ENCODE measurements at regions not wholly inside any gene's neighbourhood (a gene's known extent, or its start where the extent isn't known, plus 50 kb on each side); places are given as distances from the start of the nearest gene placed in this dataset.

DNA sequence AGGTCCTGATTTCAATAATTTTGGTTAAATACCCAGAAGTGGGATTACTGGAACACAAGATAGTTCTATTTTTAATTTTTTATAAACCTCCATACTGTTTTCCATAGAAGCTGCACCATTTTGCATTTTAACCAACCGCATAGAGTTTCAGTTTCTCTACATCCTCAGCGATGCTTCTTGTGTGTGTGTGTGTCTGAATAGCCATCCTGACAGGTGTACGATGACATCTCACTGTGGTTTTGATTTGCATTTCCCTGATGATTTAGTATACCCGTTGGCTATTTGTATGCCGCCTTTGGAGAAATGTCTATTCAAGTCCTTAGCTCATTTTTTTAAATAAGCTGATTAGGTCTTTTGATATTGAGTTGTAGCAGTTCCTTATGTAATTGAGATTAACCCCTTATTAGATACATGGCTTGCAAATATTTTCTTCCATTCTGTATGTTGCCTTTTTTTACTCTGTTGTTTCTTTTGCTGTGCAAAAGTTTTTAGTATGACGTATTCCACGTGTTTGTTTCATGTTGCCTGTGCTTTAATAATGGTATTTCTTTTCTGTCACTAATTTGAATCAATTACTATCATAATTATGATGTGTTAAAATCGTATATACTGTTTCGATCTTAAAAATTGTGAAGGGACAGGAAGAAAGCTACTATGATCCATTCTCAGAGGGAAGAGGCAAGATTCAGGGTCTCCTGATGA, 227.2 kb upstream of the MON1B start:
- no peak for TF ChIP-seq CTCF (IDR thresholded peaks at IDR 0.05; ENCODE audit: insufficient read depth, low read length, missing control alignments)
- DNase-seq (ENCODE audit: low read depth, low spot score): no peak
- H3K4me3 ChIP-seq (ENCODE audit: low read depth, low read length): no peak overlapping the region
- ChIA-PET CTCF (no interaction called here), POLR2A (no interaction called here)

DNA sequence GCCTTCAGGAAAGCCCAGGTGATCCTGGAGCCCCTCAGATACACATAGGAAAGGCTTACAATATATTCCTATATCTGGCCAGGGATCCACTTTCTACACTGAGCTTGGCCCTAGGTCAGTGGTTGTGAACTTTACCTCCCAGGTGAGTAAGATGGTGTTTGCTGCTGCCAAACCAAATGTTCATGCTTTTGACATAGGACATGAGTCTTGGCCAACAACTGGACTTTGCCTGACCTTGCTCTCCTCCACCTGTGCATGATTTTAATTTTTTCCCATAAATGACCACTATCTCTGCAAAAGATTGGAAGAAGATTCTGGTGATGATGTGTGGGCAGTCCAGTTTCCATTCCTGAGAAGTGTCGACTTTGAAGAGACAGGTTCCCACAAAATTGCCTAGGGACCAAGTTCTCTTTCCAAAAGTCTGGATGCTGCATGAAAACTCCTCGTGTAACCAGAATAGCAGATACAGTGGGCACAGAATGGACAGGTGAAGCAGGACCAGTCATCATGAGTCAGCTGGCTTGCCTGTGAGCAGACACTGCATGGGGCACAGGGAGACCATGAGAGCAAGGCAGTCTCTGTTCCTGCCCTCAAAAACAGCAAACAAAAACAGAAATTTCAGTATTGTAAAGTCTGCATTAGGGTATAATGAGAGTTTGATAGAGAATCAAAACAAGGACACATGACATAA, 226.4 kb upstream of the MON1B start:
- ChIA-PET CTCF (no interaction called here), POLR2A (no interaction called here)
- no peak for TF ChIP-seq CTCF (IDR thresholded peaks at IDR 0.05; ENCODE audit: insufficient read depth, low read length, missing control alignments)
- DNase-seq (ENCODE audit: low read depth, low spot score): no peak
- no peak overlapping the region for H3K4me3 ChIP-seq (ENCODE audit: low read depth, low read length)

GRCh38 chr16:76970087-76970744, 220.8 kb upstream of the MON1B start:
- H3K4me3 ChIP-seq (ENCODE audit: low read depth, low read length): no peak overlapping the region
- ChIA-PET POLR2A (no interaction called here), CTCF (no interaction called here)
- no peak for TF ChIP-seq CTCF (IDR thresholded peaks at IDR 0.05; ENCODE audit: insufficient read depth, low read length, missing control alignments)
- no peak for DNase-seq (ENCODE audit: low read depth, low spot score)

DNA sequence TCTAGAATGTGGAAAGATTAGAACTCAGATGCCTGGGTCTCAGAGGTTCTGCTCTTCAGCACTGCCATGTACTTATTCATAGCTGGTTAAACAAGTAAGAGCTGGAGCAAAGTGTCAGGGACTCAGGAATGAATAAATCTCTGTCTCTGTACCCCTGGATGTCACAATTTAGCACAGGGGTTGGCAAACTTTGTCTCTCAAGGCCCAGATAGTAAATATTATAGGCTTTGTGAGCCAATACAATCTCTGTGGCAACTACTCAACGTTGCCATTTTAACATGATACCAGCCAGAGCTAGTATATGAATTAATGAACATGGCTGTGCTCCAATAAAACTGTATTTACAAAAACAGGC, 220.3 kb upstream of the MON1B start:
- no peak for DNase-seq (ENCODE audit: low read depth, low spot score)
- POLR2A ChIA-PET: no interaction called here
- CTCF ChIA-PET: no interaction called here
- no peak overlapping the region for H3K4me3 ChIP-seq (ENCODE audit: low read depth, low read length)
- no peak for TF ChIP-seq CTCF (IDR thresholded peaks at IDR 0.05; ENCODE audit: insufficient read depth, low read length, missing control alignments)

DNA sequence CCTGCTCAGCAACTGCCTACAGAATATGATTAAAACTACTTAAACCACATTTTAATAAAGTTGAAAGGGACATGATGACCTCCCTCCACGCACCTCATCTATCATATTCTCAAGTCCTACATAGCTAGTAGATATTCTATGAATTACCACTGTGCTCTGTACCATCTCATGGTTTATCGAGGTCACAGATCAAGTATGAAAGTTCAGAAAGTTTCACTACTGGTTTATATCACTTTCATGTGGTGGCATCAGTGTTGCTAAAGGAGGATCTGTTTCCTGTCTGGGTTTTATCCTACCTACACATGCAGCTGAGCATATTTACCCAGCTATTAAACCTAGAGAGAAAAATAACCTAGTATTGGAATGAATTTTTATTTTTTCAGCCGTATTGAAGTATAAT, 214.9 kb upstream of the MON1B start:
- no peak for TF ChIP-seq CTCF (IDR thresholded peaks at IDR 0.05; ENCODE audit: insufficient read depth, low read length, missing control alignments)
- no peak overlapping the region for H3K4me3 ChIP-seq (ENCODE audit: low read depth, low read length)
- CTCF ChIA-PET: no interaction called here
- POLR2A ChIA-PET: no interaction called here
- no peak for DNase-seq (ENCODE audit: low read depth, low spot score)

GRCh38 chr16:76976756-76977155, 214.2 kb upstream of the MON1B start:
- ChIA-PET CTCF (no interaction called here), POLR2A (no interaction called here)
- TF ChIP-seq CTCF (IDR thresholded peaks at IDR 0.05; ENCODE audit: insufficient read depth, low read length, missing control alignments): no peak
- DNase-seq (ENCODE audit: low read depth, low spot score): no peak
- H3K4me3 ChIP-seq (ENCODE audit: low read depth, low read length): no peak overlapping the region
